Anterior cingulate cortex (tissue), 58 donors: ENCODE measurements at regions not wholly inside any gene's neighbourhood (a gene's known extent, or its start where the extent isn't known, plus 50 kb on each side); places are given as distances from the start of the nearest gene placed in this dataset.
A peak's percentile ranks its signal among the peaks of the same experiment; 100 is the strongest.
"Not testable (repeated sequence)": the region's sequence is repeated elsewhere in the genome, so short reads cannot be mapped to it uniquely, and the experiment has no call there.

Experiments used
- DNase-seq, 58 donors: peaks; one replicate each; lab custom pipeline; 2025; lab: John Stamatoyannopoulos, UW

DNA sequence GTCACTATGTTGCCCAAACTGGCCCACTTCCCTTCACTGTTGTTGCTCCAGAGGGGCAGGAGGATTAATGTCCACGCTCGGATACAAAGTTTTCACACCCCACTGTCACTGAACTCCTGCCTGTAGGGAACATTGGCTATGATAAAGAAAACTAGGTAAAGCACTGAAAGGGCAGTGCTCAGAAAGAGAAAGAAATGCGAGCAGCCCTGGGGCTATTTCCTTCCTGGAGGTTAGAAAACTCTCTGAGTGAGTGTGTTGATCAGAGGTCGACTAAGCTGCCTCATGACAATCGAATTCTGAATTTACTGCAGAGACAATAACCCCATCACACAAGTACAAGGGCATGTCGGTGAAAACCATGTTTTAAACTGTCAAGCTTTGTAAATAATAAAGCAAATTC, 227.2 kb upstream of the PITRM1 start:
- no peak for DNase-seq

- DNase-seq: peak in 38 of 58 donors; percentile 9 to 78 (median 44)
Observed at GRCh38 chr10:3398825-3399646, 226.5 kb upstream of the PITRM1 start.

GRCh38 chr10:3397846-3398245, 225.3 kb upstream of the PITRM1 start:
- no peak for DNase-seq

DNA sequence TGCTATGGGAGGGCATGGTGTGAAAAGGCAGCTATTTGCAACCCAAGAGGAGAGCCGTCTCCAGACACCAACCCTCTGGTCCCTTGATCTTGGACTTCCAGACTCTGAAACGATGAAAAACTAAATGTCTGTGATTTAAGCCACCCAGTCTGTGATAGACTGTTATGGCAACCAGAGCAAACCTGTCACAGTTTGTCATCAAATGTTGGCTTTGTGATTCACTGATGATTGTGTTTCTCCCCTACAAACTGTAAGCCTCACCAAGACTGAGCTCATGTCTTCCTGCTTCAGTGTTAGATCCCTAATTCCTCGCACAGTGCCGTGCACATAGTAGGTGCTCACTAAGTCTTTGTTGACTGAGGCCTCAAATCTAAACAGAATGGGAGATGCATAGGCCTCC, 224.6 kb upstream of the PITRM1 start:
- no peak for DNase-seq

DNA sequence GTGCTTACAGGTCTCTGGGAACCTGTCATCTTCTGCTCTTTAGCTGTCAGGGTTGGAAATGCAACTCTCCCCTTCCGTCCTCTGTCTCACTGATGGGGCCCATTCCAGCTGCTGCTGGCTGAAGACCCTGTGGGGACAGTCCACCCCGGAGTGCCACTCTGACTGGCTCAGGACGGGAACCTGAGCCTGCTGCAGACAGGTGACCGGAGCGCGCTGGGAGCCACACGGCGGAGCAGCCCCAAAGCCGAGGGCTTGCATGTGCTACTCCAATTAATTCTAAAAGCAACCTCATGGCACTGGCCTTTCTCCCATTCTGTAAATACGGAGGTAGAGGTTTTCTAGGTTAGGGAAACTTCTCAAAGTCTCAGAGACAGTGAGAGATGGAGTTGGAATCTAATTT, 223.5 kb upstream of the PITRM1 start:
- no peak for DNase-seq

- DNase-seq: no peak
Observed at GRCh38 chr10:3395458-3395861, 222.9 kb upstream of the PITRM1 start.

- no peak for DNase-seq
Observed at GRCh38 chr10:3395041-3395440, 222.5 kb upstream of the PITRM1 start.

DNA sequence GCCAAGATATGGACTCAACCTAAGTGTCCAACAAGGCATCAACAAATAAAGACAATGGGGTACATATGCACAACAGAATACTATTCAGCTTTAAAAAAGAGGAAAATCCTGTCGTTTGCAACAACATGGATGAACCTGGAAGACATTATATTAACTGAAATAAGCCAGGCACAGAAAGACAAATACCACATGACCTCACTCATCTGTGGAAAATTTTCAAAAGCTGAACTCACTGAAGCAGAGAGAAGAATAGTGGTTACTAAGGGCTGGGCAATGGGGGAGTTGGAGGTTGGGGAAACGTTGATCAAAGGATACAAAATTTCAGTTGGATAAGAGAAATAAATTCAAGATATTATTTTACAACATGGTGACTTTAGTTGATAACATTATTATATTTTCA, 221.4 kb upstream of the PITRM1 start:
- no peak for DNase-seq

GRCh38 chr10:3391657-3392056, 219.1 kb upstream of the PITRM1 start:
- DNase-seq: no peak

DNA sequence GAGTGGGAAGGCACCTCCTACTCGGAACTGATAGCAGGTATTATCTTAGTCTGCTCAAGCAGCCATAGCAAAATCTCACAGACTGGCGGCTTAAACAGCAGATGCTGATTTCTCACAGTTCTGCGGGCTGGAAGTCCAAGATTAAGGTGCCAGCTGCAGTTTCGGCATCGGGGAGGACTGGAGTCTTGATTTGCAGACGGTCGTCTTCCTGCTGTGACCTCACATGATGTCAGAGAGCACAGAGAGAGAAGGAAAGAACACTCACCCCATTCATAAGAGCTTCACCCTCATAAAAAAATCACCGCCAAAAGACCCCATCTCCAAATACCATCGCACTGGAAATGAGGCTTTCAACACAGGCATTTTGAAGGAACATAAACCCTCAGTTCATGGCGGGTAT, 216.5 kb upstream of the PITRM1 start:
- peak in 15 of 58 donors; percentile 4 to 47 (median 14) for DNase-seq

DNA sequence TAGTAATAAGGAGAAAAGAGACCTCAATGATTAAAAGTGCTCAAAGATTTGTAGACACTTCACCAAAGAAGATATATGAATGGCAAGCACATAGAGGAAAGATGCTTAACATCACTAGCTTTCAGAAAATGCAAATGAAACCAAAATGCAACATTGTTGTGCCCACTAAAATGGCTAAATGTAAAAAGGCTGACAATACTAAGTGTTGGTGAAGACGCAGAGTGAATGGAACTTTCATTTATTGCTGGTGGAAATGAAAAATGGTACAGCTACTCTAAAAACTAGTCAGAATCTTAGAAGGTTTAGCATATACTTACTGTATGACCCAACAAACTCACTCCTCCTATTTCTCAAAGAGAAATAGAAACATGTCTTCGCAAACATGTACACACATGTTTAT, 212.9 kb upstream of the PITRM1 start:
- DNase-seq: no peak

GRCh38 chr10:3382092-3382491, 209.5 kb upstream of the PITRM1 start:
- DNase-seq: no peak

DNA sequence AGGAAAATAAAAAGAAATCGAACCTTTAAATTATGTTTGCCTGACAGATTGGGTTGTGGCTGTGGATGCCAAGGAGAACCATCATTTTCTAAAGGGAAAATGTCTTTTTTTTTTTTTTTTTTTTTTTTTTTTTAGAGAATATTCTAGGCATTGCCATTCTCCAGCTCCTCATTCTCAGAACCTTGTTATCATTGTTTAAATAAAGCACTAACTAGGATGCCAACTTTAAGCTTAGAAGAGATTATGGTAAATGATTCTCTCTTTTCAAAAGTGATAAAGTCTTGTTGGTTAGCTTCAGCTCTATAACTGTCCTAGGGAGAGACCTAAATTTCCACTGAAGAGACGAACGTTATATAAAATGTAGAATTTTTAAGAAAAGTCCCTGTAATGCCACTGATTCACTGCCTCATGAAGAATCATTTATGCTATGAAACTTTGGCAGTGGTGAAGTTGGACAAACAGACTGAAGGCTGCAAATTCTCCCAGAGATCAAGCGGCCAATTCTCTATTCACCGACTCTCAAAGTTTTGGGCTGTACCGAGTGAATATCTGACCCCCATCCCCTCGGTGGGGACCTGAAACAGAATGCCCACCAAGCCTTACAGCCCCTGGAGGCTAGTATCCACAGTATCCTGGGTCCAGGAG, 207.9 kb upstream of the PITRM1 start:
- no peak for DNase-seq

DNA sequence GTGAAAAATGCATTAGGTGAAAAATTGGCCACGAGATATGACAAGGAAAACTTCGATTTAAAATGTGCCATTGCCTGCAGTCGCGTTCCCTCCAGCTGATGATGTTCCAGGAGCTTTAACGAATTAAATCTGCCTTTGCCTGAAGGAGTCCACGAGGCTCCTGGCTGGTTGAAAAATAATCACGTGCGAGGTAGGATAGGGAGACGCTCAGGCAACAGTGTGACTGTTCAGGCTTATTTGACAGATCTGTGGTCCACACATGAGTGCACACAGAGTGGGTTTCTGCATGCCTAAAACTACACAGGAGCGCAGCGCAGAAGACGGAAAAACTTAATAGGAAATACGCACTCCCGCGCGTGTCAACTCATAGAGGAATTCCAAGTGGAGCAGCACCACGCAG, 204.0 kb upstream of the PITRM1 start:
- no peak for DNase-seq

- DNase-seq: no peak
Observed at GRCh38 chr10:3375505-3375904, 202.9 kb upstream of the PITRM1 start.

DNA sequence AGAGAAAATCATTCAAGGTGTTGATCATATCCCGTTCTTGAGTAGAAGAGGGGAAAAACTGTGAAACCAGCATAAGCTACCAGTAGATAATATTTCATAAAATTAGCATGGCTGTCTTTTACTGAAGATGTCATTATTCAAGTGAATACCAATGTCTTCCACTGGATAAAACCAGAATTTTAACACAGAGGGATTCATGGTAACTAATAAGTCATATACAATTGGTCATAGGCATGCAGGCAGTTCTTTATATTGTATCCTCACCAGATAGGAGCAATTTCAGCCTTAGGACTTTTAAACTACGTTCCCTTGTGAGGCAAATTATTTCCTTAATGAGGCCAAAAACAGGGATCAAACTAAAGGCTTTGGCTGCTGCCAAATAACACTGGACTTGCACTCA, 202.3 kb upstream of the PITRM1 start:
- DNase-seq: no peak

DNA sequence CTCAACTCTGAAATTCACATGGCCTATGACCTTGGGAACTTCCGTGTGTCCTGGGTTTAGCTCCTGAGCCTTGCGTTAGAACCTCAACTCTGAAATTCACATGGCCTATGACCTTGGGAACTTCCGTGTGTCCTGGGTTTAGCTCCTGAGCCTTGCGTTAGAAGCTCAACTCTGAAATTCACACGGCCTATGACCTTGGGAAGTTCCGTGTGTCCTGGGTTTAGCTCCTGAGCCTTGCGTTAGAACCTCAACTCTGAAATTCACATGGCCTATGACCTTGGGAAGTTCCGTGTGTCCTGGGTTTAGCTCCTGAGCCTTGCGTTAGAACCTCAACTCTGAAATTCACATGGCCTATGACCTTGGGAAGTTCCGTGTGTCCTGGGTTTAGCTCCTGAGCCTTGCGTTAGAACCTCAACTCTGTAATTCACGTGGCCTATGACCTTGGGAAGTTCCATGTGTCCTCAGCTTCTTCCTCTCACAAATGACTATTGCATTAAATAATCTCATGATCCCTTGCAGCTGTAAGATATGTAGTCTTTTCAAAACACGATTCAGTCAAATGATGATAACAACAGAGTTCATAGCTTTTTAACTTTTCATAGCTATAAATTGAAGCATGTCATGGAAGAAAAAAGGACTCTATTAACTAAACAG, 200.9 kb upstream of the PITRM1 start:
- DNase-seq: not testable (repeated sequence)

DNA sequence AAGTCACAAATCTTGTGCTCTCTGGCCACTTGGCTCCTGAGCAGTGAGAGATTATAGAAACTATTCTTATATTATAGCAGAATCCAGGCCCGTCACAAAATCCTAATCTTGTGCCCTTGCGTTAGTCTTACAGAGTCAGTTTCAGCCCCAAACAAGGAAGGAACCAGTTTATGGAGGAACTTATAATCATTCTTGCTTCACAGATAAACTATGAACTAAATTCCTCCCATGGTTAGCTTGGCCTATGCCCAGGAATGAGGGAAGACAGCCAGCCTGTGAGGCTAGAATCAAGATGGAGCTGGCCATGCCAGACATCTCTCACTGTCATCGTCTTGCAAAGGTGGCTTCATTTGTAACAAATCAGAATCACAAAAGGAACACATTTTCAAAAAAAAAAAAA, 199.7 kb upstream of the PITRM1 start:
- no peak for DNase-seq

DNA sequence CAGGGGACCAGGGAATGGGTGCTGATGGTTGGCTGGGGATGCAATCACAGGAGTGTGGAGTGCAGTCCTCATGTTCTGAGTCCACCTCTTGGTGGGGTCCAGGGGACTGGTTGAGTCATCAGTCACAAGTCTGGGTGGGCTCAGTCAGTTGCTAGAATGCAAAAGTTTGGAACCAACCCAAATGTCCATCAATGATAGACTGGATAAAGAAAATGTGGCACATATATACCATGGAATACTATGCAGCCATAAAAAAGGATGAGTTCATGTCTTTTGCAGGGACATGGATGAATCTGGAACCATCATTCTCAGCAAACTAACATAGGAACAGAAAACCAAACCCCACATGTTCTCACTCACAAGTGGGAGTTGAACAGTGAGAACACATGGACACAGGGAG, 199.0 kb upstream of the PITRM1 start:
- not testable (repeated sequence) for DNase-seq

DNA sequence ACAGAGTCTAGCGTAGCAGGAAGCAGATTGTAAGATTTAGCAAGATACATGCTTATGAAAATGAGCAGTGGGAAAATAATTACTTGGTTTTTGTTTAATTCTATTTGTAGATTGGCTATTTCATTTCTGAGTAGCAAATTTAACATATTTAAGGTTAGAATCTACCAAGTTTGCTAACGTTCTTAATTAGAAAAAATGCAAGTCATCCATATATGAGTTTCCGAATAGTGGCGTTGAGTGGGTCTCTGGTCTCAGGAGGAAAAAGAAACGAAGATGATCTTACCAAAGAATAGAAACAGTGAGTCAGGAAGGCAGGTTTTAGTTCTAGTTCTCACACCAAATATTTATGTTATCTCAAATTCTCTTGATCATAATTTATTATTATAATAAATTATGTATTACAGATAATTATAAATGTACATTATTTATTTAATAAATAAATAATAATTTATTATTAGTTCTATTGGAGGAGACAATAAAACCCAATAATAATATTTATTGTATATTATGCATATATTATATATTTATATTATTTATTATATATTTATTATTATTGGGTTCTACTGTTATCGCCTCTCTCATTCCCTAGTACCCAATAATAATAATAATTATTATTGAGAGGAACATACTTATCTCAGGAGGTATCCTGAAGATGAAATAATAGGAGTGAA, 194.3 kb upstream of the PITRM1 start:
- no peak for DNase-seq

DNA sequence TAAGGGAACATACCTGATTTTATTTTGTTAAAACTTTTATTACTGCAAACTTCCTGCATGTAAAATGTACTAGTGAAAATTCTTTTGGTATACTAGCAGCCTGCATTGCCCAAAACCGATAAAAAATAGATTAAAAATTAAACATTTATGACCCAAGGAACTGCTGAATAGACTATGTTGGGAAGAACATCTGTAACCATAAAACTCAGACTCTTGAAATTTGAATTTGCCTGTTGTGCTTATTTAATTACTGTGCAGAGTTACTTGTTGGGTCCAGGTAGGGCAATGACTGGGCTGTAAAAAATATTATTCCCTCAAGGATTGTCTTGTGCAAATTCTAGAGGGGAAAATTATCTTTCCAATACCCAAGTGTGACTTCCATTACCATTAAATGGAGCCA, 193.5 kb upstream of the PITRM1 start:
- no peak for DNase-seq
